H9 (cell line): ENCODE measurements at regions not wholly inside any gene's neighbourhood (a gene's known extent, or its start where the extent isn't known, plus 50 kb on each side); places are given as distances from the start of the nearest gene placed in this dataset.

Experiments used
- DNase-seq: peaks from one replicate; pipeline ENCODE4 v3.0.0-alpha.2; 2017
- H2AFZ ChIP-seq: one replicate; pipeline ENCODE4 v1.6.1; 2013; ENCODE audit warnings: mild to moderate bottlenecking, low read length, control low read depth, moderate library complexity
- H2AK5ac ChIP-seq: 2 replicates; pipeline ENCODE4 v1.6.1; 2013; ENCODE audit warnings: low read length, control low read depth, mixed read lengths; ENCODE audit not compliant: insufficient read length
- H2BK120ac ChIP-seq: one replicate; pipeline ENCODE4 v1.6.1; 2013; ENCODE audit warnings: low read depth, mild to moderate bottlenecking, low read length, control low read depth, inconsistent platforms; ENCODE audit not compliant: poor library complexity, severe bottlenecking
- H2BK12ac ChIP-seq: 2 replicates; pipeline ENCODE4 v1.6.1; 2013; ENCODE audit warnings: low read length, control low read depth, mixed read lengths, low read depth; ENCODE audit not compliant: insufficient read length
- H2BK15ac ChIP-seq: 2 replicates; pipeline ENCODE4 v1.6.1; 2013; ENCODE audit warnings: low read depth, low read length, control low read depth
- H2BK20ac ChIP-seq: one replicate; pipeline ENCODE4 v1.6.1; 2013; ENCODE audit warnings: low read depth, mild to moderate bottlenecking, low read length, control low read depth, inconsistent platforms; ENCODE audit not compliant: poor library complexity, severe bottlenecking
- H2BK5ac ChIP-seq: 2 replicates; pipeline ENCODE4 v1.6.1; 2013; ENCODE audit warnings: low read length, control low read depth, mixed read lengths; ENCODE audit not compliant: insufficient read length
- H3K14ac ChIP-seq: 2 replicates; pipeline ENCODE4 v1.6.1; 2013; ENCODE audit warnings: low read length, control low read depth; ENCODE audit not compliant: insufficient read depth
- H3K18ac ChIP-seq: 2 replicates; pipeline ENCODE4 v1.6.1; 2013; ENCODE audit warnings: low read depth, mild to moderate bottlenecking, mixed read lengths, low read length, control low read depth; ENCODE audit not compliant: insufficient read length
- H3K23ac ChIP-seq: 2 replicates; pipeline ENCODE4 v1.6.1; 2013; ENCODE audit warnings: low read length, control low read depth, mixed read lengths, low read depth; ENCODE audit not compliant: insufficient read length
- H3K23me2 ChIP-seq: 2 replicates; pipeline ENCODE4 v1.6.1; 2013; ENCODE audit warnings: low read depth, mild to moderate bottlenecking, mixed read lengths, low read length, control low read depth; ENCODE audit not compliant: insufficient read length, poor library complexity, severe bottlenecking
- H3K27ac ChIP-seq: 2 replicates; pipeline ENCODE4 v1.5.1; 2013; ENCODE audit warnings: low read length, control low read depth, mixed read lengths, low read depth; ENCODE audit not compliant: insufficient read length
- H3K27me3 ChIP-seq: 2 replicates; pipeline ENCODE4 v1.6.1; 2013; ENCODE audit warnings: low read length, control low read depth, inconsistent platforms; ENCODE audit not compliant: insufficient read depth
- H3K4ac ChIP-seq: 2 replicates; pipeline ENCODE4 v1.6.1; 2013; ENCODE audit warnings: low read depth, mild to moderate bottlenecking, control low read depth, inconsistent platforms, low read length, moderate library complexity
- H3K4me1 ChIP-seq: 2 replicates; pipeline ENCODE4 v1.6.1; 2013; ENCODE audit warnings: low read length, control low read depth, inconsistent platforms; ENCODE audit not compliant: insufficient read depth
- H3K4me2 ChIP-seq: 2 replicates; pipeline ENCODE4 v1.6.1; 2013; ENCODE audit warnings: low read length, control low read depth, mixed read lengths; ENCODE audit not compliant: insufficient read length, insufficient read depth
- H3K56ac ChIP-seq: 2 replicates; pipeline ENCODE4 v1.6.1; 2013; ENCODE audit warnings: low read depth, mild to moderate bottlenecking, mixed read lengths, low read length, control low read depth; ENCODE audit not compliant: insufficient read length
- H3K79me1 ChIP-seq: 2 replicates; pipeline ENCODE4 v1.6.1; 2013; ENCODE audit warnings: low read depth, mild to moderate bottlenecking, moderate library complexity, low read length, control low read depth, inconsistent platforms; ENCODE audit not compliant: insufficient read depth, poor library complexity, severe bottlenecking
- H3K79me2 ChIP-seq: 2 replicates; pipeline ENCODE4 v1.6.1; 2013; ENCODE audit warnings: low read length, control low read depth, inconsistent platforms; ENCODE audit not compliant: insufficient read depth
- H3K9ac ChIP-seq: 2 replicates; pipeline ENCODE4 v1.6.1; 2013; ENCODE audit warnings: low read length, control low read depth, mixed read lengths; ENCODE audit not compliant: insufficient read length; ENCODE audit errors: extremely low read depth
- H3K9me3 ChIP-seq: one replicate; pipeline ENCODE4 v1.6.1; 2013; ENCODE audit warnings: low read depth, low read length, inconsistent platforms; ENCODE audit not compliant: control insufficient read depth
- H3T11ph ChIP-seq: one replicate; pipeline ENCODE4 v1.6.1; 2013; ENCODE audit warnings: mild to moderate bottlenecking, low read length, control low read depth, inconsistent platforms
- H4K20me1 ChIP-seq: one replicate; pipeline ENCODE4 v1.6.1; 2013; ENCODE audit not compliant: control insufficient read depth, insufficient read length, insufficient read depth
- H4K5ac ChIP-seq: 2 replicates; pipeline ENCODE4 v1.6.1; 2013; ENCODE audit warnings: low read depth, mild to moderate bottlenecking, mixed read lengths, low read length, control low read depth; ENCODE audit not compliant: insufficient read length
- H4K8ac ChIP-seq: replicated peaks from 2 replicates; pipeline ENCODE4 v1.6.1; 2013; ENCODE audit warnings: low read length, control low read depth, mixed read lengths, low read depth; ENCODE audit not compliant: insufficient read length
- H4K91ac ChIP-seq: 2 replicates; pipeline ENCODE4 v1.6.1; 2013; ENCODE audit warnings: low read depth, mild to moderate bottlenecking, moderate library complexity, mixed read lengths, low read length, control low read depth; ENCODE audit not compliant: insufficient read length
- H3K27ac Mint-ChIP-seq, 3 experiments: 2 replicates in 2 of 3; 3 replicates in 1 of 3; pipeline ENCODE4 v1.8.0; 2020 to 2021; ENCODE audit warnings: mixed read lengths in 3 of 3, mild to moderate bottlenecking in 1 of 3, moderate library complexity in 1 of 3
- H3K27me3 Mint-ChIP-seq: 2 replicates; pipeline ENCODE4 v1.8.0; 2021; ENCODE audit warnings: low read depth, mild to moderate bottlenecking, moderate library complexity, mixed read lengths
- H3K36me3 Mint-ChIP-seq, 3 experiments: 2 replicates in 2 of 3; 3 replicates in 1 of 3; pipeline ENCODE4 v1.8.0; 2020 to 2021; ENCODE audit warnings: low read depth in 3 of 3, mixed read lengths in 3 of 3; ENCODE audit not compliant: insufficient read depth in 1 of 3
- H3K4me1 Mint-ChIP-seq, 2 experiments: 2 replicates each; pipeline ENCODE4 v1.8.0; 2020; ENCODE audit warnings: mixed read lengths in 2 of 2
- H3K4me3 Mint-ChIP-seq, 2 experiments: 2 replicates in 1 of 2; 3 replicates in 1 of 2; pipeline ENCODE4 v1.8.0; 2020 to 2021; ENCODE audit warnings: mild to moderate bottlenecking in 2 of 2, mixed read lengths in 2 of 2, moderate library complexity in 1 of 2
- H3K9me3 Mint-ChIP-seq, 2 experiments: 2 replicates in 1 of 2; 3 replicates in 1 of 2; pipeline ENCODE4 v1.8.0; 2020; ENCODE audit warnings: mild to moderate bottlenecking in 2 of 2, mixed read lengths in 2 of 2, moderate library complexity in 1 of 2
- CTCF ChIP-seq: fragments of 200-600 bp; sonication (generic); conservative IDR thresholded peaks from 3 replicates; pipeline ENCODE4 v1.8.0; 2021; ENCODE audit warnings: antibody characterized with exemption, mild to moderate bottlenecking
- WGBS: extraction: QIAGEN DNeasy Blood & Tissue Kit; methylation state at CpG from one replicate; pipeline ENCODE4 v1.1.7; 2013; ENCODE audit warnings: missing lambda C conversion rate, low lambda C conversion rate, mixed read lengths; ENCODE audit not compliant: insufficient read length; ENCODE audit errors: extremely low coverage; 5-methylcytosine and 5-hydroxymethylcytosine counted together

- H4K91ac ChIP-seq: no peak overlapping the region
- H3K23ac ChIP-seq: no peak overlapping the region
- no peak overlapping the region for H3K4ac ChIP-seq
- H2AFZ ChIP-seq: no peak overlapping the region
- H3K23me2 ChIP-seq: no peaks in the 10 kb centered on the region
- Mint-ChIP-seq H3K4me3 (no peak overlapping the region), H3K36me3 (peaks cover 0 to 7% (median 2%) of the 10 kb centered on the region in 3 experiments; a peak in 1 of 7 replicates), H3K27me3 (no peaks in the 10 kb centered on the region), H3K27ac (no peak overlapping the region), H3K9me3 (no peaks in the 10 kb centered on the region), H3K4me1 (peaks cover 6 to 8% of the 10 kb centered on the region in 2 experiments)
- no peak overlapping the region for H2AK5ac ChIP-seq
- no peak overlapping the region for H2BK12ac ChIP-seq
- no CpG with 5 or more reads among the region's 1 CpG for WGBS
- H4K5ac ChIP-seq: no peak overlapping the region
- no peak overlapping the region for H4K8ac ChIP-seq
- no peak for DNase-seq
- H3T11ph ChIP-seq: no peak overlapping the region
- H3K27me3 ChIP-seq: no peaks in the 10 kb centered on the region
- no peak overlapping the region for H3K4me2 ChIP-seq
- H2BK120ac ChIP-seq: no peak overlapping the region
- H3K79me1 ChIP-seq: no peaks in the 10 kb centered on the region
- H2BK5ac ChIP-seq: no peak overlapping the region
- no peak overlapping the region for H3K27ac ChIP-seq
- no peak overlapping the region for H3K18ac ChIP-seq
- H2BK20ac ChIP-seq: no peak overlapping the region
- no peak overlapping the region for H3K14ac ChIP-seq
- no peak overlapping the region for H3K9ac ChIP-seq
- no peaks in the 10 kb centered on the region for H3K79me2 ChIP-seq
- H4K20me1 ChIP-seq: no peaks in the 10 kb centered on the region
- no peak overlapping the region for H2BK15ac ChIP-seq
- no peaks in the 10 kb centered on the region for H3K9me3 ChIP-seq
- no peak overlapping the region for H3K56ac ChIP-seq
- TF ChIP-seq CTCF: no peak
- H3K4me1 ChIP-seq: no peaks in the 10 kb centered on the region; the same call in 1 of the 2 replicates
Observed at GRCh38 chr20:3350422-3350821, 57.0 kb downstream of the DNAAF9 start.
